H54 (cell line): ENCODE measurements at regions not wholly inside any gene's neighbourhood (a gene's known extent, or its start where the extent isn't known, plus 50 kb on each side); places are given as distances from the start of the nearest gene placed in this dataset.
"Not testable (repeated sequence)": the region's sequence is repeated elsewhere in the genome, so short reads cannot be mapped to it uniquely, and the experiment has no call there.

Experiments
- DNase-seq: peaks from one replicate; pipeline ENCODE4 v3.0.0; 2011; ENCODE audit warnings: low spot score, mixed read lengths; ENCODE audit not compliant: insufficient read length
- FAIRE-seq: peaks from 3 replicates; lab custom pipeline; 2011; peaks lifted over from hg19 to GRCh38; lab: Jason Lieb, UNC
- POLR2A ChIP-seq: IDR thresholded peaks from 2 replicates; pipeline ENCODE4 v1.6.1; 2011; ENCODE audit warnings: low read depth, mild to moderate bottlenecking, low read length

DNA sequence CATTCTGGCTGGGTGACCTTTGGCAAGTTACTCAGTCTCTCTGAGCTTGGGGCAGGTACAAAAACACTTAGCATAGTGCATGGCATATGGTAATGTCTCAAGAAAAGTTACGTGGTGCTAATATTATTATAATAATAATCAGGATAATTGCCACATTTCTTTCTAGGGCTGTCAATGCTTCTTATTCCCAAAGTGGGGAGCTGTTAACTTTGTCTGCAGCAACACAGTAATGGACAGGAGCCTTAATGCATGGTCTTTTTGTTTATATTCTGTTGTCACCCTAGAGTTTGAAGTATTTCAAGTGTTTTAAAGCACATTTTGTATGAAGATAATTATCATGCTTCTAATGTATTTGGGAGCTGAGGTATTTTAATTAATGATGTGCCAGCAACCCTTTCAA is 121.8 kb downstream of the FHIP1A start:
- FAIRE-seq (no peak), DNase-seq (no peak)
- no peak for TF ChIP-seq POLR2A

DNA sequence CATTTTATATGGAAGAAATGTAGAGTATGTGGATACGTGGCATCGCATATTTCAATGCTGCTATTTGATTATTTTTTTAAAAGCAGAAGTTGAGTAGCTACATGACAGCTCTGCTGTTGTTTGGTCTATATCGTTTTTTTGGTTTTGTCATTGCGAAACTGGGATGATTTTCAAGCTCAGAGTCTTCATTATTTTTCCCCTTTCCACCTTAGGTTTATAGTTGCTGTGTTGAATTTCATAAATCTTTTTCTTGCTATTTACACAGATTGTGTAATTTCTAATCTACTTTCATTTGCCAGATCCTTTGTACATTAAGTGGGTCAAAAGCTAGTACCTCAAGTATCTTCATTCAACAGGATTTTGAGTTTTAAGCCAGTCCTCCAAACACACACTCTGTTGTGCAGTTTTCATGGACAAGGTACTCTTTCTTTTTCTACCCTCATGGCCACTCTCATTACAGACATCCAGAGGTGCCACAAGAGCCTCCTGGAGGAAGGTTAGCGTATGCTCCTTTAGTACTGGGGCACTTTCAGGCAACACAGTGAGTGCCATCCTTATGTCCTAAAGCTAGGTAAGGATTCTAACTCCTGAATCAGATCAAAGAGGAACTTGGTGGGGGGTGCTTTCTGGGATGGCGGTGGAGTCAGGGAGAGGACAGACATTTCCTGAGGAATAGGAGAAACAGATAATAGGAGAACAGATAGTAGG is 123.2 kb downstream of the FHIP1A start:
- TF ChIP-seq POLR2A, result no peak
- no peak for FAIRE-seq
- DNase-seq, result no peak

DNA sequence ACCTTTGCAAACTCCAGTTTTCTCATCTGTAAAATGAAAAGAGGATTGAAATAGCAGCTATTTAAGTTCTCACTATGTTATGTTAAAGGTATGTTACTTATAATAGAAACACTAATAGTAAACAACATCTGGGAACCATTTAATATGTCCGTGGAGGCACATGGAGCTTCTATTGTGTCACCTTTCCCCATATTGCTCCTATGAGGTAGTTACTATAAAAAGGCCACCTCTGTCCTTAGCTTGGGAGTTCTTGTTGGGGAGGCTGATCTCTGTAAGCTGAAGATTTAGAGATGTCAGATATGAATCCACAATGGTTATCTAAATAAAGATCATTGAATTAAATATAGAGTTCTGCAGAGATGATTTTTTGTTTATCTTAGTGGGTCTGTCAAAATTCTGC is 125.2 kb downstream of the FHIP1A start:
- TF ChIP-seq POLR2A, result no peak
- DNase-seq (no peak), FAIRE-seq (no peak)

- no peak for DNase-seq
- FAIRE-seq, result no peak
- TF ChIP-seq POLR2A, result no peak
Measured at GRCh38 chr4:151535366-151535765, 126.4 kb downstream of the FHIP1A start.

- FAIRE-seq, result no peak
- DNase-seq, result no peak
- no peak for TF ChIP-seq POLR2A
Measured at GRCh38 chr4:151537687-151538086, 128.7 kb downstream of the FHIP1A start.

DNA sequence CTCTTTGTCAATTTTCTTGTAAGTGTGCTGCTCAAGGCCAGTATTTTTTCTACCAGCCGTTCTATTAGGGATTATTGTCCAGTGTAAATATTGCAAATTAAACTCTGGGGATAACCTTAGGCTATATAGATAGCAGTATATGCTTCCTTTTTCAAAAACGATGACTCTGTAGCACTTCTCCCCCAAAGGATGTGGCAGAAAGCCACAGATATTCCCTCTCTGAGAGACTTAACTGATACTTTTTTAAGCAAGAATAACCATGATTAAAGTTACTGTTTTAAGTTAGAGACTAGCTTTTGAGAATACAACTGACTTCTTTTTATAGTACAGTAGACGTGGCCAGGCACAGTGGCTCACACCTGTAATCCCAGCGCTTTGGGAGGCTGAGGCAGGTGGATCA is 130.0 kb downstream of the FHIP1A start:
- TF ChIP-seq POLR2A, result no peak
- DNase-seq (no peak), FAIRE-seq (no peak)

DNA sequence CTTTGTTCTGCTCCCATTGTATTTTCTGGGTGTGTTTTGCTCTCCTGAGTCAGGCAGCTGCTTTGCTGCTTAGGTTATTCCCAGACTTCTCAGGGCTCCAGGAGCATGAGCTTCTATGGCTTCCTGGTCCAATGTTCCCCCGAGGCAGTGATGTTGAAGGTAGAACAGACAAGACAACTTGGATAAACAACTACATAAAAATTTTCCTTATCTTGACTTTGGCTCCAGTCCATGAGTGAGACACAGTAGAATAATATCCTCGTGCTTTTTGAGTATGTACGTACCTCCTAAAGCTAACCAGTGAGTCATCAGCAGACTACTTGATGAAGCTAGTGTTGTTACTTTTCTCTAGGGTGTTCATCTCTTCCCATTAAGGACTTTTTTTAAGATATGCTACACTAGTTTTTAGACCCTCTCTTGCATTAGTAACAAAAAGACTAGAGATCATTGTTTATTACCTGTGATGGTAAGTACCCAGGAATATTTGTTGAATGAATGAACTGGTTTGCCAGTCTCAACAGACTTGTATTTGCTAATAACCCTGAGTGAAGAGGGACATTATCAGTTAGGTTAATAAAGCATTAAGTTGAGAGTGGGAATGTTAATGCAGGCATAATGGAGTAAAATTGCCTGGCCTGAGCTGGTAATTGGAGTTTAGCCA is 131.9 kb downstream of the FHIP1A start:
- FAIRE-seq (peak; percentile 94), DNase-seq (peak; percentile 16)
- no peak for TF ChIP-seq POLR2A

DNA sequence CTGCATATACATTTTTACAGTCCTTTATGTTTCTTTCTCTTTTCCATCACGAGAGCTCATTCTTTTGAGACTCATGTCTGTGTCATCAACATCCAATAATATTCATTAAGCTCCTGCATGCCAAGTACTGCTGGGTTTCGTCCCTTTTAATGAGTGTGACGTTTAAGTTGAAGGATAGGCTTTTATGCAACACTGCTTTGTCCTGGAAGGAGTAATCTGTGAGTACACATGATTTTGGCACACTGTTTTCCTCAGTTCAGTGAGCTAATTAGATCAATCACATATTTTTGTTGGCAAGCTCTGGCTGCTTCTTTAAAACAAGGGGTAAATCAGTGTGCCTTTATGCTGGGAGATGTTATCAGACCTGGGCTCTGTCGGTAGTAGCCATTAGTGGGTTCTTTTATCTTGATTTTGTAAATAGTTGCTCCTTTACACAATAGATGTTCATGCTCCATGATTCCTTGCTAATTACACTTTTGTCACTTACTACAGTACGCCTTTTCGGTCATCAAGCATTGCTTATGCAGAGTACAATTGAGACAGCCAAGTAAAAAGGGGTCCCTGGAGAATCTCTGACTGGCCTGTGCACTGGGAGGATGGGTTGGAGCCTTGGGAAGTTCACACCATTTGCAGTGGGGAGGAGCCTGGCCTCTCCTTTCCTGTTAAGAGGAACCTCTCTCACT is 132.6 kb downstream of the FHIP1A start:
- TF ChIP-seq POLR2A, result no peak
- DNase-seq, result no peak
- peak; percentile 74 for FAIRE-seq

GRCh38 chr4:151548708-151549107 is 139.7 kb downstream of the FHIP1A start:
- DNase-seq (no peak), FAIRE-seq (no peak)
- TF ChIP-seq POLR2A, result no peak

- not testable (repeated sequence) for FAIRE-seq, DNase-seq
Measured at GRCh38 chr4:151549378-151549777, 140.4 kb downstream of the FHIP1A start.

DNA sequence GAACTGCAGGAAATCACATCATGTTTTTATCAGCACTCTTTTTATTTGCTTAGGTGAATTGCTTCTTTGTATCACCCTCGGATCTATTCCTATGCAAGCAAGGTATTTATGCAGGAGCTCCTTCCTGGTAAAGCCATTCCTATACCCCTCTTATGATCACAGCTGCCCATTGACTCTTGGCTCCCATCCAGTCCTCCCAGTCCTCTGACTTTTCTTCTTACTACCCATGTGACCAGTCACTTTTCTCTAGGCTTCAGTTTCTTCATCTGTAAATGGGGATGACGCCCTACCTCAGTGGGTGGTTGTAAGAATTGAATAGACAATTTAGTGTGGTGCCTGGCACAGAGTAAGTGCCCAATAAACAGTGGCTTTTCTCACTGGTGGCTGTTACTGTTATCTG is 144.9 kb downstream of the FHIP1A start:
- DNase-seq (no peak), FAIRE-seq (no peak)
- no peak for TF ChIP-seq POLR2A

GRCh38 chr4:151555151-151555945 is 146.4 kb downstream of the FHIP1A start:
- FAIRE-seq, result no peak
- no peak for DNase-seq
- TF ChIP-seq POLR2A, result no peak

DNA sequence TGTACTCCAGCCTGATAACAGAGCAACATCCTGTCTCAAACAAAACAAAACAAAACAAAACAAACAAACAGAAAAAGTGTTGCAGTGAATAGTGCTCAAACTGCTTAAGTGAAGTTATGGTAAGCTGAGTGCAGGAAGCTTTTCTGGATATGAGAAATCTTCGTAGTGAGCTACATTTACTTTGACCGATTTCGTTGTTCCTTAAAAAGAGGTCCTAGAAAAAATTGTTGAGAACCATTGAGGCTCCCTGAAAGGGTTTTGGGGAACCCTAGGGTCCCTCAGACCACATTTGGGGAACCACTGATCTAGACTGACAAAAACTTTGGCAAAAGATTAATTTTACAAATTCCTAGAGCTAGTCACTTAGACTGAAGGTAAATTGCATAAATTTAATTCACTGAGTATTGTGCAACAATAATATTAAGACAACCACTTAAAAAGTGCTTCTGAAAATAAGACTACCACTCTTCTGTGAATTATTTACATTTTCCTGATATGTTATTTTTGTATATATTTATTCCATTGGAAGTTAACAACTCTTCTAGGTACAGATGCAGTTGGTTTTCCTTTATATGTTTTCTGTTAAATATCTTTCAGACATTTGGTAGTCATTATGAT is 149.6 kb downstream of the FHIP1A start:
- no peak for FAIRE-seq

More for the DNA sequence above, 149.6 kb downstream of the FHIP1A start:
- TF ChIP-seq POLR2A, result no peak
- DNase-seq, result no peak
